ENCODE measurements at regions not wholly inside any gene's neighbourhood (a gene's known extent, or its start where the extent isn't known, plus 50 kb on each side); places are given as distances from the start of the nearest gene placed in this dataset.
"Not testable (repeated sequence)": the region's sequence is repeated elsewhere in the genome, so short reads cannot be mapped to it uniquely, and the experiment has no call there.

- Mint-ChIP-seq H3K4me3 (no peak overlapping the region), H3K27me3 (ENCODE audit: low read depth) (no peaks in the 10 kb centered on the region), H3K9me3 (peaks cover 10% of the 10 kb centered on the region), H3K36me3 (peaks cover 3% of the 10 kb centered on the region), H3K27ac (no peak overlapping the region), H3K4me1 (peaks cover 16% of the 10 kb centered on the region)
- DNase-seq (ENCODE audit: low spot score in 2 of 2, unreplicated experiment in 2 of 2), result no peak
- TF ChIP-seq CTCF (IDR thresholded peaks at IDR 0.05; ENCODE audit: unreplicated experiment), result no peak
These were observed 591.7 kb downstream of the ZEB2 start for GRCh38 chr2:143928184-143928583.

- no peaks in the 10 kb centered on the region for H3K27me3 Mint-ChIP-seq (ENCODE audit: low read depth)
- no peak overlapping the region for H3K27ac Mint-ChIP-seq
- H3K4me1 Mint-ChIP-seq, result peaks cover 13% of the 10 kb centered on the region
- no peak for DNase-seq (ENCODE audit: low spot score in 2 of 2, unreplicated experiment in 2 of 2)
- H3K36me3 Mint-ChIP-seq, result peaks cover 6% of the 10 kb centered on the region
- no peak for TF ChIP-seq CTCF (IDR thresholded peaks at IDR 0.05; ENCODE audit: unreplicated experiment)
- H3K9me3 Mint-ChIP-seq, result peaks cover 15% of the 10 kb centered on the region
- no peak overlapping the region for H3K4me3 Mint-ChIP-seq
These were observed 593.2 kb downstream of the ZEB2 start for GRCh38 chr2:143926736-143927135.

GRCh38 chr2:143922261-143922830 lies 597.6 kb downstream of the ZEB2 start:
- Mint-ChIP-seq H3K9me3 (peaks cover 43% of the 10 kb centered on the region), H3K36me3 (peaks cover 17% of the 10 kb centered on the region)
- not testable (repeated sequence) for H3K4me1 Mint-ChIP-seq; H3K4me3 Mint-ChIP-seq; H3K27ac Mint-ChIP-seq; DNase-seq (ENCODE audit: low spot score in 2 of 2, unreplicated experiment in 2 of 2); H3K27me3 Mint-ChIP-seq (ENCODE audit: low read depth)

- Mint-ChIP-seq H3K9me3 (peaks cover 44% of the 10 kb centered on the region), H3K36me3 (peaks cover 14% of the 10 kb centered on the region), H3K4me1 (no peaks in the 10 kb centered on the region), H3K4me3 (no peak overlapping the region), H3K27me3 (ENCODE audit: low read depth) (no peaks in the 10 kb centered on the region), H3K27ac (no peak overlapping the region)
- DNase-seq (ENCODE audit: low spot score in 2 of 2, unreplicated experiment in 2 of 2), result no peak
- no peak for TF ChIP-seq CTCF (IDR thresholded peaks at IDR 0.05; ENCODE audit: unreplicated experiment)
These were observed 601.4 kb downstream of the ZEB2 start for GRCh38 chr2:143918465-143918989.

GRCh38 chr2:143916781-143917180 lies 603.1 kb downstream of the ZEB2 start:
- DNase-seq (ENCODE audit: low spot score in 2 of 2, unreplicated experiment in 2 of 2), result no peak
- H3K27ac Mint-ChIP-seq, result no peak overlapping the region
- TF ChIP-seq CTCF (IDR thresholded peaks at IDR 0.05; ENCODE audit: unreplicated experiment), result no peak
- H3K27me3 Mint-ChIP-seq (ENCODE audit: low read depth), result no peaks in the 10 kb centered on the region
- no peak overlapping the region for H3K4me3 Mint-ChIP-seq
- H3K9me3 Mint-ChIP-seq, result peaks cover 40% of the 10 kb centered on the region
- no peaks in the 10 kb centered on the region for H3K4me1 Mint-ChIP-seq
- H3K36me3 Mint-ChIP-seq, result peaks cover 11% of the 10 kb centered on the region

GRCh38 chr2:143909577-143910353 lies 610.2 kb downstream of the ZEB2 start:
- H3K4me3 Mint-ChIP-seq, result no peak overlapping the region
- TF ChIP-seq CTCF (IDR thresholded peaks at IDR 0.05; ENCODE audit: unreplicated experiment), result no peak
- no peaks in the 10 kb centered on the region for H3K27me3 Mint-ChIP-seq (ENCODE audit: low read depth)
- H3K27ac Mint-ChIP-seq, result no peak overlapping the region
- H3K36me3 Mint-ChIP-seq, result no peaks in the 10 kb centered on the region
- no peaks in the 10 kb centered on the region for H3K9me3 Mint-ChIP-seq
- peaks cover 4% of the 10 kb centered on the region for H3K4me1 Mint-ChIP-seq
- DNase-seq (ENCODE audit: low spot score in 2 of 2, unreplicated experiment in 2 of 2), result no peak
